GF-D8 (cell line): ENCODE measurements at regions not wholly inside any gene's neighbourhood (a gene's known extent, or its start where the extent isn't known, plus 50 kb on each side); places are given as distances from the start of the nearest gene placed in this dataset.
"Not testable (repeated sequence)": the region's sequence is repeated elsewhere in the genome, so short reads cannot be mapped to it uniquely, and the experiment has no call there.

Experiments
- DNase-seq: peaks from one replicate; lab custom pipeline; 2025; lab: John Stamatoyannopoulos, UW

DNA sequence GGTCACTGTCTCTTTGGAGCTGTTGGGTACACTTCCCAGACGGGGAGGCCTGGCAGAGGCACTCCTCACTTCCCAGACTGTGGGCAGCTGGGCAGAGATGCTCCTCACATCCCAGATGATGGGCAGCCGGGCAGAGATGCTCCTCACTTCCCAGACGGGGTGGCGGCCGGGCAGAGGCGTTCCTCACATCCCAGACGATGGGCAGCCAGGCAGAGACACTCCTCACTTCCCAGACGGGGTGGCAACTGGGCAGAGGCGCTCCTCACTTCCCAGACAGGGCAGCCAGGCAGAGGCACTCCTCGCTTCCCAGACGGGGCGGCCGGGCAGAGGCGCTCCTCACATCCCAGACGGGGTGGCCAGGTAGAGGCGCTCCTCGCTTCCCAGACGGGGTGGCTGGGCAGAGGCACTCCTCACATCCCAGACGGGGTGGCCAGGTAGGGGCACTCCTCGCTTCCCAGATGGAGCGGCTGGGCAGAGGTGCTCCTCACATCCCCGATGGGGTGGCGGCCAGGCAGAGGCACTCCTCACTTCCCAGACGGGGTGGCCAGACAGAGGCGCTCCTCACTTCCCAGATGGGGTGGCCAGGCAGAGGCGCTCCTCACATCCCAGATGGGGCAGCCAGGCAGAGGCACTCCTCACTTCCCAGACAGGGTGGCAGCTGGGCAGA is 833.1 kb upstream of the RAG2 start:
- DNase-seq: not testable (repeated sequence)

GRCh38 chr11:37422511-37422910 is 824.5 kb upstream of the RAG2 start:
- DNase-seq: no peak

DNA sequence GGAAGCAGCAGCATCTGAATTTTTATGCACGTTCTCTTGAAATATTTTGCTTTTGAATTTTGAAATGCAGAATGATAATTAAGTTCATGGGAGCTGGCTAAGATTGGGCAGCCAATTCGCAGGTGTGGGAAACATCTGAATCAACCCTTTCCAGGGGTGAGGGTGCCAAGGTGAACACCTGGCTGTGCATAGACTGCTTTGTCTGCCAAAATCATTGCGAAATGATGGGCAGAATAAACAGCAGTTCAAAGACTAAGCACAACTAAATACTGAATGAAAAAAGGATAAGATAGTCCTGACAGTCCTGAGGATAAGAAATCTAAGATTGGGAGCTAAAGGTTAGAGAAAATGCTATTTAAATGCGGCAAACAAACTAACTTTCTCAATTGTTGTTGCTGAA is 813.3 kb upstream of the RAG2 start:
- no peak for DNase-seq

- DNase-seq: no peak
These were observed 811.1 kb upstream of the RAG2 start for GRCh38 chr11:37409124-37409523.

- no peak for DNase-seq
These were observed 809.4 kb upstream of the RAG2 start for GRCh38 chr11:37407461-37407860.

- DNase-seq: no peak
These were observed 808.6 kb upstream of the RAG2 start for GRCh38 chr11:37406651-37407050.

DNA sequence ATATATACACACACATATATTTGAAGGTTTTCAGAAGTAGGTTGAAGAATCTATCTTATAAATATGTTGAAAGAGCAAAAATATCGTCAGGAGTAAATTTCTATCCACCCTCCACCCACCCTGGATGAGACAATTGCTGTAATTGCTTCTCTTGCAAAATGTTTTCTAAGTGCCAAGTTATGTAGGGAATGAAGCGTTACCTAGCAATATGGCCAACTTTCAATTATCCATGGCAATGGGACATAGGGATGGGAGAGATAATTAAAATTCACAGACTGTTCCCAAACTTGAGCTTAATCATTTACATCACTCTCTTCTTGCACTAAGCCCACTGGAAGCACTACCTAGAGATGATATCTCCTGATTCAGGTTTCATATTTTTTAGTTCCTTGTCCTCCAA is 806.2 kb upstream of the RAG2 start:
- no peak for DNase-seq

- DNase-seq: no peak
These were observed 804.6 kb upstream of the RAG2 start for GRCh38 chr11:37402663-37403062.

GRCh38 chr11:37394236-37394870 is 796.3 kb upstream of the RAG2 start:
- DNase-seq: no peak

DNA sequence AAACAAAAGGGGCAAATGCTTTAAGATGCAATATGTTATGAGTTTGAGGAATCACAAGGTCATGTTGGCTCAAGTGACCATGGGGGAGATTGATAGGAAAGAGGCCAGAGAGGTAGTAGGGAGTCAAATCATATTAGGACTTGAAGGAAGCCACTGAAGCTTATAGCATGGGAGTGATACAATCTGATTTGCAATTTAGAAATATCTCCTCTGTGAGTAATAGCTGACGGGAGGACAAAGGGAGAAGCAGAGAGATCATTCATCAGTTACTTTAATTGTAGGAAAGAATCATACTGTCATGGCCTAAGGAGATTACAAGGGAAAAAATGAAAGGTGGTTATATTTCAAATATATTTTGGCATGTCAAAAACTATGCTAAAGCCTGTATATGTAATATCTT is 793.6 kb upstream of the RAG2 start:
- DNase-seq: no peak

GRCh38 chr11:37390576-37391083 is 792.6 kb upstream of the RAG2 start:
- DNase-seq: no peak

GRCh38 chr11:37378958-37379357 is 780.9 kb upstream of the RAG2 start:
- DNase-seq: no peak

DNA sequence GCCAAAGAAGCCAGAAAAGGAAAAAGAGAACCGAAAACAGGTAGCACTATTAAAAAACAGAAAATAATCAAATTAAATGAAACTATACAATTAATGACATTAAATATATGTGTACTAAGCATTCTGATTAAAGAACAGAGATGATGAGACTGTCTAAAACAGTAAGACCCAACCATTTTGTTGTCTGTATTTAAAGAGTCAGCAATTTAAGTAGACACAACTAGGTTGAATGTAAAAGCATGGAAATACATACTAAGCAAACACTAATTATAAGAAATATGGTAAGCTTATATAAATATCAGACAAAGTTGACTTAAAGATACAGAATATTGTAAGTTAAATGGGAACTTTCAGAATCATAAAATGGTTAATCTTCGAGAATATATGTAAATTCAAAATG is 774.6 kb upstream of the RAG2 start:
- no peak for DNase-seq

GRCh38 chr11:37371346-37371970 is 773.4 kb upstream of the RAG2 start:
- DNase-seq: no peak

DNA sequence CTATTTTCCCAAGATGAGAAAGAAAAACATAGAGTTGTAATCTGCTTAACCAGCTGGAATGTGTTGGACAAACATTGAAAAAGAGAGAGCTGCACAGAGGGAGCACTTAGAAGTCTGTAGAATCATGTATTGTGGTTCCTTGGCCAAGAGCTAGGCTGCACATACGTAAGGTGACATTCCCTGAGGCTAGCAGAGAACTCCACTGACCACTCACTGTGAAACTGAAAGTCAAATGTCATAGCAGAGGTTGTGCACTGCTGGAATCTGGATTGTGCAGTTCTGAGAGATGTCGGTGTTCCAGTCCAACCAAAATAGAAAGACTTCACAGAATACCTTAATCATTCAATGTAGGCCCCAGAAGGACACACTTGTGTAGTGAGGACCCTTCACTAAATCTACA is 772.8 kb upstream of the RAG2 start:
- DNase-seq: no peak

DNA sequence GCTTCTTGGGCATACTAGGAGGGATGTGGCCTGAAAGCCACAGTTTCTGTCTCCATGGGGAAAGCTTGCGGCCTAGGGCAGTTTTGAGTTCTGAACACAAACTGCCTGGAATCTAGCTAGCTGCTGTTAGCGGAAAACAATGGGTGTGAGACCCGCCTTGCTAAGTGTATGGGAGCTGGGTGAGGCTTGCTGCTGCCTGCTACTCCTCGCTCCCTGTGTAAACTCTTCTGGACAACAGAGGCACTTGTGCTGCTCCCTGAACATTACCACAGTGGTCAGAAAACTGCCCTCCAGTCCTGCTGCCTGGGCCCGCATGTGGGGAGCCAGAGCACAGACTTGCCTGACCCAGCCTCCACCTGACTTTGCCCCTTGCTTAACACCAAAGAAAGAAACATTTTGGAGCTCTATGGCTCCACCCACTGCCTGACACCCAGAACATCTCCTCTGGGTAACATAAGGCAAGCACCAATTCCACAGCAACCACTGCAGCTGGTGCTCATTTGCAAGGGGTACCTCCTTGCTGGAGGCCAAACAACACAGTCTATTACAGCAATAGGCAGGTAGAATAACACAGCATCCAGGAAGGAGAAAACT is 766.3 kb upstream of the RAG2 start:
- no peak for DNase-seq

- DNase-seq: no peak
These were observed 755.2 kb upstream of the RAG2 start for GRCh38 chr11:37353192-37353591.

DNA sequence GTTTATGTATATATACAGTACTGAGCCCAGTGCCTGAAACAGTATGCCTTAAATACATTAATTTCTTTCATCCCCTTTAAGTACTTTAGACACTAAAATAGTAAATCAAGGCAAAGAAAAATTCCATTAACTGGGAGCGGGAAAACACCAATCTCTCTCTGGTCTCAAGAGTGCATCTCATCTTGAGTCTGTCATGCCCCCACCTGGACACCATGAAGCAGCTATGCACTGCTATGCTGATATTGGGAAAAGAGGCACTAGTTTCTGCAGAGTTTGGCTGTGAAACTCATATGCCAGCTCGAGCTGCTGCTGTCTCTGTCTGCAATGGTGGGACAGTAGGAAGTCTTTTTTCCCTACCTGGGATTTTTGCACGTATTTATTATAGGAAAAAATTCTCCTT is 754.4 kb upstream of the RAG2 start:
- DNase-seq: no peak

DNA sequence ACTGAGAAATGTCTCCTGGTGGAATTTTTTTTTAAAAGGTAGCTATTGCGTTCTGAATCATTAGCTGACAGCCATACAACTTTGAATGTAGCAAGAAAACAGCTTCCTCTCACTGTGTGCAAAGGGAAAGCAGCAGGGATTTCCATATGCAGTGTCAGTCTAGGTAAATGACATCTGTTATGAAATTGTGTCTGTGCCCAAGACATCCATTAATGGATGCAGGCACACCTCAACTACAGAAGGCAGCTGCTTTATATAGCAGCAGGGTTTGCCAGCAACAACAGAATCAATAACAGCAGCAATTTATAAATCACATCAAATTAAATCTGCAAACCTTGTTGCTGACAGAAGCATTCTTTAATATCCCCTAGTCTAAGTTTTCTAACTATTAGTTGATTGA is 745.3 kb upstream of the RAG2 start:
- no peak for DNase-seq

GRCh38 chr11:37336401-37336800 is 738.4 kb upstream of the RAG2 start:
- DNase-seq: no peak

- DNase-seq: no peak
These were observed 735.3 kb upstream of the RAG2 start for GRCh38 chr11:37333345-37333744.

- DNase-seq: no peak
These were observed 725.8 kb upstream of the RAG2 start for GRCh38 chr11:37323843-37324242.
